ENCODE measurements at regions not wholly inside any gene's neighbourhood (a gene's known extent, or its start where the extent isn't known, plus 50 kb on each side); places are given as distances from the start of the nearest gene placed in this dataset.

GRCh38 chr20:60883496-60883895, 368.6 kb upstream of the CDH4 start:
- no peak for TF ChIP-seq ZFP3 (tag by site-specific recombination; IDR thresholded peaks at IDR 0.05; ENCODE audit: low read depth)
- no peak for TF ChIP-seq ZNF341 (tag by site-specific recombination; IDR thresholded peaks at IDR 0.05; ENCODE audit: low read depth)
- TF ChIP-seq ATF2 (tag by site-specific recombination; IDR thresholded peaks at IDR 0.05; ENCODE audit: low read depth): no peak
- no peak for TF ChIP-seq ZNF560 (tag by site-specific recombination; IDR thresholded peaks at IDR 0.05; ENCODE audit: borderline replicate concordance)
- TF ChIP-seq HOXD13 (CRISPR knock-in tag; IDR thresholded peaks at IDR 0.05; ENCODE audit: borderline replicate concordance): no peak
- no peak for TF ChIP-seq ZNF529 (tag by site-specific recombination; IDR thresholded peaks at IDR 0.05; ENCODE audit: insufficient replicate concordance)
- no peak for TF ChIP-seq ZIC2 (tag by site-specific recombination; IDR thresholded peaks at IDR 0.05)
- TF ChIP-seq ZNF366 (tag by site-specific recombination; conservative IDR thresholded peaks at IDR 0.05): no peak
- no peak for TF ChIP-seq ZNF580 (tag by site-specific recombination; IDR thresholded peaks at IDR 0.05)
- no peak for TF ChIP-seq ZSCAN23 (tag by site-specific recombination; IDR thresholded peaks at IDR 0.05)
- no peak for TF ChIP-seq ZNF155 (tag by site-specific recombination; IDR thresholded peaks at IDR 0.05)
- no peak for TF ChIP-seq ZBTB7A (tag by site-specific recombination; IDR thresholded peaks at IDR 0.05; ENCODE audit: low read depth)

GRCh38 chr20:60884277-60884676, 367.8 kb upstream of the CDH4 start:
- H3K4me1 ChIP-seq (ENCODE audit: control insufficient read depth, insufficient read depth, low read length): no peaks in the 10 kb centered on the region
- no peaks in the 10 kb centered on the region for H3K9me3 ChIP-seq (ENCODE audit: control insufficient read depth, insufficient read depth, low read depth, low read length)
- POLR2A ChIA-PET: no interaction called here
- H3K27ac ChIP-seq (ENCODE audit: extremely low read depth, low read depth, low read length): no peak overlapping the region
- TF ChIP-seq ZNF114 (tag by site-specific recombination; IDR thresholded peaks at IDR 0.05): 0 out of 2 replicates have a peak, but pooled peaks have one; percentile 33
- TF ChIP-seq EGR2 (tag by site-specific recombination; IDR thresholded peaks at IDR 0.05; ENCODE audit: low read depth): no peak
- TF ChIP-seq ZNF585B (tag by site-specific recombination; IDR thresholded peaks at IDR 0.05): no peak
- 0 out of 2 replicates have a peak, but pooled peaks have one; percentile 26 for TF ChIP-seq INSM2 (tag by site-specific recombination; IDR thresholded peaks at IDR 0.05)
- no peak for TF ChIP-seq ZNF571 (tag by site-specific recombination; IDR thresholded peaks at IDR 0.05)
- no peak for TF ChIP-seq KLF8 (tag by site-specific recombination; IDR thresholded peaks at IDR 0.05)
- TF ChIP-seq ZNF513 (tag by site-specific recombination; IDR thresholded peaks at IDR 0.05): peak; percentile 51; the same call in 1 of the 2 replicates
- TF ChIP-seq ATF2 (tag by site-specific recombination; IDR thresholded peaks at IDR 0.05; ENCODE audit: low read depth): peak; percentile 76
- 0 out of 2 replicates have a peak, but pooled peaks have one; percentile 12 for TF ChIP-seq ZBTB21 (tag by site-specific recombination; IDR thresholded peaks at IDR 0.05)
- TF ChIP-seq REST (tag by site-specific recombination; IDR thresholded peaks at IDR 0.05): no peak
- TF ChIP-seq ZBTB26 (tag by site-specific recombination; optimal IDR thresholded peaks at IDR 0.05): peak; percentile 10
- TF ChIP-seq ZFP41 (tag by site-specific recombination; IDR thresholded peaks at IDR 0.05; ENCODE audit: borderline replicate concordance): no peak
- peak; percentile 80 for TF ChIP-seq ZNF791 (tag by site-specific recombination; IDR thresholded peaks at IDR 0.05)
- no peak overlapping the region for H3K4me3 ChIP-seq (ENCODE audit: low read depth, low read length)
- H3K36me3 ChIP-seq (ENCODE audit: control insufficient read depth in 2 of 2, insufficient read depth in 1 of 2, low read length in 2 of 2): no peaks in the 10 kb centered on the region
- CTCF ChIA-PET: no interaction called here

More at GRCh38 chr20:60883496-60883895, 368.6 kb upstream of the CDH4 start:
- no peaks in the 10 kb centered on the region for H3K4me1 ChIP-seq (ENCODE audit: control insufficient read depth, insufficient read depth, low read length)
- H3K36me3 ChIP-seq (ENCODE audit: control insufficient read depth in 2 of 2, insufficient read depth in 1 of 2, low read length in 2 of 2): no peaks in the 10 kb centered on the region
- H3K27ac ChIP-seq (ENCODE audit: extremely low read depth, low read depth, low read length): no peak overlapping the region
- ChIA-PET CTCF (interaction anchor here (0.6 kb wide), 1 partner anchor 43 kb away, joined by 3 read pairs; no protein-coding TSS in a partner anchor), POLR2A (no interaction called here)
- no peak overlapping the region for H3K4me3 ChIP-seq (ENCODE audit: low read depth, low read length)
- H3K9me3 ChIP-seq (ENCODE audit: control insufficient read depth, insufficient read depth, low read depth, low read length): no peaks in the 10 kb centered on the region

Data from HEK293 (cell line).